Glomerular visceral epithelial cell (primary cell): ENCODE measurements at regions not wholly inside any gene's neighbourhood (a gene's known extent, or its start where the extent isn't known, plus 50 kb on each side); places are given as distances from the start of the nearest gene placed in this dataset.

Experiments used
- DNase-seq: peaks from one replicate; pipeline ENCODE4 v3.0.0-alpha.2; 2016; ENCODE audit errors: extremely low spot score

DNA sequence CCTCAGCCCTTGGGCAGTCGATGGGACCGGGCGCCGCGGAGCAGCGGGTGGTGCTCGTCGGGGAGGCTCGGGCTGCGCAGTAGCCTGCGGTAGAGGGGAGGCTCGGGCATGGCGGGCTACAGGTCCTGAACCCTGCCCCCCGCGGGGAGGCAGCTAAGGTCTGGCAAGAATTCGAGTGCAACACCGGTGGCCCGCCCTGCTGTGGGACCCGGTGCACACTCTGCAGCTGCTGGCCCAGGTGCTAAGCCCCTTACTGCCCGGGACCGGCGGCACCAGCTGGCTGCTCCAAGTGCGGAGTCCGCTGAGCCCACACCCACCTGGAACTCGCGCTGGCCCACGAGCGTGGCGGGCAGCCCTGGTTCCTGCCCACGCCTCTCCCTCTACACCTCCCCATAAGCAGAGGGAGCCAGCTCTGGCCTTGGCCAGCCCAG, 377.7 kb upstream of the RBMS3 start:
- DNase-seq = no peak

DNA sequence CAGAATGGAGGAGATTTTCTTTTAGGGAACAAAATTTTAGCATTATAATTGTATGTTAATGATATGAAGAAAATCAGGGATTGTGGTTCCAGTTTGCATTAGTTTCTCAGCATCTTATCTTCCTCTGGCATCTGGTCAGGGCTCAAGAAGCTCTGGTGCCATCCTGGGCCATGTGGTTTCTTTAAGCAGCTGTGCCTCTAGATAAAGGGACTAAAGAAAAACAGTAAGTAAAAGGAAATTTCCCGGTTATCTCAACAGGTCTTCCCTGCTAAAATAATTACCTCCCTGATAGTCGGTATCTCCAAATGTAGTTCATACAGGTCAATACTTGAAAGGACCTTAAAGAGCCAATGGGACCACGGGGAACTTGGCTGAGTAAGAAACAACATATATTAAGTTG, 375.1 kb upstream of the RBMS3 start:
- no peak for DNase-seq

DNA sequence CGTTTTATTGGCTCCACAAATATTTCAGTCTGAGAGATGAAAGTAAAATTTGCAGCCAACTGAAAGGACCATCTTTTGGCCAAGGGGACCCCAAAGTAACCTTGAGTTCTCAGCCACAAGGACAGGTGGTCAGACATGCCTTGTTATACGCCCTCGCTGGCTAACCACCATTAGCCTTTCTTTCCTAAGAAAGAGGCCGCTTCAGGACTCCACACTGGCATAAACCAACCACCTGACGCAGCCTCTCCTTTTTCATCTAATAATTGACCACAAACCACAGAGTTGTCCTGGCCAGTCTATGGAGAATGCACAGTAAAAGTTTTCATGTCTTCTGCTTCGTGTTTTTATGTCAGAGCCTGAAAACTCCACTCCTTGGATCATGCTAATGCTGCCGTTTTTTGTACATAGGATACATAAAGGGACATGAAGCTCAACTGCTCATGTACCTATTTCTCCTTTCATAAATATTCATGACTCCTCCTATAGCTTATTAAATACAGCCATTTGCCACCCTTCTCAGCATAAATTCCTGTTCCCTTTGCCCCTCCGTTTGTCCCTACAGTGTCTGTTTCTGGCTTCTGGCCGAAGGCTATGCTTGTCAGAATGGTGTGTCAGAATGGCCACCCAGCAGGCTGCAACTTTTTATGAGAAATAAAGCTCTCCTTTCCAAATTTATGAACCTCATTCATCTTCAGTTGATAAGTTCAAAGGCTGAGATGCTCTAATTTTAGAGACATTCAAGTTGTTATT, 374.1 kb upstream of the RBMS3 start:
- no peak for DNase-seq

DNA sequence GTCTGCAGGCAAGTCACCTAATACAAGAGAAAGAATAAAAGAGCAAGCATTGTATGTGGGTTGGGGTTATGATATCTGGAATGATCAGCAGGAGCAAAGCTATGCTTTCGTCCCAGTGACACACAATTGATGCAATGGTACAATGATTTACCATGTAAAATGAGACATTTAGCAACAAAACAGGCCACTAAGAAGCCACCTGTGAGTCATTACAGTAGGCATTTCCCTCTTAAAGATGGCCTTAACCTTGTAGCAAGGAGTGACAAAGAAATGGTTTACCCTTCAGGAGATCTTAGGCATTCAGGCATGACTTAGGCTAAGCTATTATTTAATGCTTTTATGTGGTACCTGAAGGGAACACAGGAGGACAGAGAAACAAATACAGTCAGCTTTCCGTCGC, 373.3 kb upstream of the RBMS3 start:
- peak; percentile 23 for DNase-seq

DNA sequence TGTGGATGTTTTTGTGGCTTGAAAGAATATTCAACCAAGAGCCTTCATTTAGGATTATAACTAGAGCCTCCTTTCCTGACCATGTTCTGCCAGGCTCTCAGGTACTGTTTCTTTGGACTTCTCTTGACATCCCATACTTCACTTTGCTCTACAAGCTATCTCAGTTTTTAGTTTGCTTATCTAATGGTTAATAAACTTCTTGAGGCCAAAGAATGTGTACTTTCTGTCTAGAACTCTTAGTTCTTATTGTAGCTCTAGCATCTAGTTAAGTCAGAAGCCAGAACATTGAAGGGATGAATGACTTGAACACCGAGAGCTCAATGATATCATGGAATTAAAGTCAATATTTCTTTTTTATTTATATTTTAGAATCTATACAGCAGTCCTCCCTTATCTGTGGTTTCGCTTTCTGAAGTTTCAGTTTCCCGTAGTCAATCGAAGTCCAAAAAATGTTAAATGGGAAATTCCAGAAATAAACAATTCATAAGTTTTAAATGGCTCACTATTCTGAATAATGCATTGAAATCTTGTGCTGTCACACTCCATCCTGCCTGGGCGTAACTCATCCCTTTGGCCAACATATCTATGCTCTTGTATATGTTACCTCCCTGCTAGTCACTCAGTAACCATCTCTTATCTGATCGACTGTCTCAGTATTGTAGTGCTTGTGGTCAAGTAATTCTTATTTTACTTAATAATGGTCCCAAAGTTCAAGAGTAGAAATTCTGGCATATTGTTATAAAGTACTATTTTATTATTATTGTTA, 368.6 kb upstream of the RBMS3 start:
- no peak for DNase-seq

DNA sequence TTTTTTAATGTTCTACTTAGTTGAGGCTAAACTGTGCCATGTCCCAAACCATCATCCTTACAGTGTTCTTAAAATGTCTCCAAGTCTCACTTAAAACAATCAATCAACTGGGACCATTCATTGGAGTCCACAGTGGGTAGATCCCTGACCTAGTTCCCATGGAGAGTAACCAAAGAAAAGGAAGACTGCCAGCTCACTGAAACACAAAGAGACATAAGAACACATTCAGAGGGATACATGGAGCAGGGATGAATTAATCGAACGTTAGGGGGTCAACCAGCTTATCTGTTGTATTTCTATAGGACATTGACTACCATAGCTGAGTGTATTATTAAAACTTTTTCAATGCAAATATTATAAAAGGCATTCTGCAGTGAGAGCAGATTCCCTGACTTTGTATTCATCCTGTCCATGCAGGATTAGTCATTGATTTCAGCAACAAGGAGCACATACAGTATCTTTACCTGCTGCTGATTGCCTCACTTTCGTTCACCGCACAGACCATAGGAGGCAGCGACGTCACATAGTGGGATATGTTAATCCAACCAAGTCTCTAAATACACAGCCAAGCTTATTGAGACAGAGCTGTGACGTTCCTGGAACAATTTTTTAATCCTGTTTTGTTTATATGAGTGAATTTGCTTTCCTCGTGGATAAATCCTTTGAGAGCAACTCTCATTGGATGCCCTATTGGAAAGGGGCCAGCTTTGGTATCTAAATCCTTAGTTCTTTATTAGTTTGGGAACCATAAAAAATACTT, 364.9 kb upstream of the RBMS3 start:
- DNase-seq = peak; percentile 62

DNA sequence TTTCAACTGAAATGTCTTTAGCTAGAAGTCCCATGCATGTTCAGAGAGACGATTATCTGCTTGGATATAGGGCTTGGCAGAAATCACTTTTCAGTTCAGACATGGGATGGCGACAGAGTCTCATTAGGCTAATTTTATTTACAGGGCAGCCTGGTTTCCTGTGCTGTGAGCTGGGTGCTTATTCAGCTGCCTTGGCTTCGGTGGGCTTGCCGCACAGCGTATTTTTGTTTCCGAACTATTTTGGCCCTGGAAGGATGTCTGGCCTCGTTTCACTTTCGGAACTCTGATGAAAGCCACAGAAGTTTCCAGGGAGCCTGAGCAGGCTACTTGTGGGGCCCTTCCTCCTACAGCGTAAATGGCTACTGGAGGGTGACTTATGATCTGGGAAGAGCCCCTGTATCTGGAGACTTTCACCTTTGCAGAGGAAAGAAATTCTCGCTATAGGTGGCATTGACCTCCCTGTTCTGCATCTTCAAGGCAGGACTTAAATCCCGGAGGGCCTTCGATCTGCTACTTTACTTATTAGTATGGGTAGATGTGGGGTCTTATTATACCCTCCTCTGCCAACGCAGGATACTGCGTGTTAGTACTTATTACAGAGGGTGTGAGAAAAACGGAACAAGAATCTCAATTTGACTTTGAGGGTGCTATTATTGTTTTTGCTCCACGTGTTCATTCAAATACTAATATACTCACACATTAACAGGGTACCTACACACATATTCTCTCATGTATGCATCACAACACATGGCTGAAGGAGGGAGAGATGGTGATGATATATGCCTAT, 364.0 kb upstream of the RBMS3 start:
- DNase-seq = peak; percentile 76

DNA sequence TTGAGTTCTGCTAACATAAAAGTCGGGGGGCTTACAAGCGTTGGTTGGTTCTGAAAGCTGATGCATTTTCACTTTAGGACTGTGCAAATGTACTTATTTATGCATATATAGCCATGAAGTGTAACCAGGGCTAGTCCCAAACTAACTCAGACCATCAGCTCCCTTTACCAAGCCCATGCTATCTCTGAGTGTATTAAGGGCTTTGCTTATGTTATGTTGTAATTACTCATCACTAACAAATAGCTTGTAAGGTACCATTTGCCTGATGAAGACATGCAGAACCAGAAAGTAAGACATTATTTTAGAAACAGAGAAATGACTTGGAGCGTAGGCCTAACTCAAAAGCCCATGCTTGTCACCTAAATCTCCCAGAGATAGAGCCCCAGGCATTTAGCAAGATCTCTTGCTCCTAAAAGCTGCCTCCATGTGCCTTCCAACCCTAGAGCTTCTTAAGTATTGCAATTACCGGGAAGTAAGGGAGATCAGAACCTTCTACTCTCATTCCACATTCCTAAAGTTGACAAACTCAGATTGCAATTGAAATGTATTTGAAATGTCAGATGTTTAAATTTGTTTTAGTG, 362.9 kb upstream of the RBMS3 start:
- no peak for DNase-seq

DNA sequence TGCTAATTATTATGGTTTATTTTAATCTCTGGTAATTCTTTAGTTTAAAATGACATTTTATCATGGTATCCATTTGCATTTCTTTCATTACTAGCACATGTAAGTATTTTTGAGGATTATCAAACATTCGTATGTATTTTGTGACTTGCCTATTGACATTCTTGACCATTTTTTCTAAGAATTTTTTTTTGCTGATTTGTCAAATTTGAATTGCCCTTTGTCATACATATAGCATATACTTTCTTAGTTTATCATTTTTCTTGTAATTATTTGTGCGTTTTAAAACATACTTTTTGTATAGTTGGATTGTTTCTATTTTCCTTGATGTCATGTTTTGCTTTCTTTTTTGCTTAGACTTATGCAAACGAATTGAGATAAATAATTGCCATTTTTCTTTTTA, 358.5 kb upstream of the RBMS3 start:
- DNase-seq = no peak

DNA sequence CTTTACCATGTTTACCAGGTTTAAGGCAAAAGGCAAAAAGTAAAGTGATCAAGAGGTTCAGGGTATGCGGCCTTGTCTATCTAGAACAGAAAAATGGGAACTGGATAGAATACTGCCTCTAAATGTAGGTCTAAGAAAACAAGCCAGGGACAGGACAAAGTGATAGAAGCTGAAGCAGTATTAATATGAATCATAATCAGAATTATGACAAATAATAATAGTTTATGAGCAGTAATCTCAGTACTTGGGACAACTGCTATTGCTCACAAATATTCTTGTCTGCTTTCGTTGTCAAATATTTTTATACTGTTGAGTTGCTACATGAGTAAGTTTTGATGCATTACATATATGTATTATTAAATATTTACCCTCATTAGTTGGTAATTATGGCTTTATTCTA, 356.9 kb upstream of the RBMS3 start:
- DNase-seq = no peak

DNA sequence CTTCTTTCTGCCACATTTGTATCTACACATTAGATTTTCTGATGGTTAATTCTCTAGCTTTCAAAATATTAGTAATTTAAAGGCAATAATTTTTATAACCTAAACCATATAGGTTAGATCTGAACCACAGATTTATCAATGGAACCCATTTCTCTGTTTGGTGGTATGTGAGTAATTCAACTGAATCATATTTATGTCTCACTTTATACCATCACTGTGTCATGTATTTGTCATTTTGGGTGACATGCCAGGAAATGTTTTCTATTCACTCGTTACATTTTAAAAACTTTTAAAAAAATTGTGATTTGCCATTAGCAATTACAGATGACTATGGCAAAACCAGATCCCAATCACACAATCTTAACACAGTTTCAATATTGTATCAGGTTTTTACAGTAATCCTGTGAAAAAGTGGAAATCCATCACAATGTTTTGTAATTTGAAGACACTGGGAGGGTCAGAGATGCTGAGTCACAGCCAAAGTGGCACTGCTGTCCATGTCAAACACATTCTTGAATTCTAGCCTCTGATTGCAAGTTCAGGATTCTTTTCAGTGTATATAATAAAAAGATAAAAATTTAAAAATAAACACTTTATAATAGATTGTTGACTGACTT, 356.0 kb upstream of the RBMS3 start:
- no peak for DNase-seq

DNA sequence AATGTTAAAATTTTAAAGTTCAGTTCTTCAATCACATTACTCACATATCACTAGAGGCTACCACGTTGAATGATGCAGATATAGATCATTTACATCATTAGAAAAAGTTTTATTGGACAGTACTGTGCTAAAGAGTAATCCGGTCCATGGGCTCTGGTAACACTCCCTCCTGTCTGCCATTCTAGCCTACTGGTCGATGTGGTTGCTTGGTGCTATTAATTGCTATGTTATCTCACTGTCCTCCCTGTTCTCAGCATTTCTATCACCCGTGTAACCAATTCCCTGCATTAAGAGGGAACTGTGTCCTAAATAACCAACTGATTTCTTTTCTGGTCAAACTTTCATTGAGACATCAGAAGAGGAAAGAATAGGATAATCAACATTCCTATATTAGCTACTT, 347.5 kb upstream of the RBMS3 start:
- no peak for DNase-seq

DNA sequence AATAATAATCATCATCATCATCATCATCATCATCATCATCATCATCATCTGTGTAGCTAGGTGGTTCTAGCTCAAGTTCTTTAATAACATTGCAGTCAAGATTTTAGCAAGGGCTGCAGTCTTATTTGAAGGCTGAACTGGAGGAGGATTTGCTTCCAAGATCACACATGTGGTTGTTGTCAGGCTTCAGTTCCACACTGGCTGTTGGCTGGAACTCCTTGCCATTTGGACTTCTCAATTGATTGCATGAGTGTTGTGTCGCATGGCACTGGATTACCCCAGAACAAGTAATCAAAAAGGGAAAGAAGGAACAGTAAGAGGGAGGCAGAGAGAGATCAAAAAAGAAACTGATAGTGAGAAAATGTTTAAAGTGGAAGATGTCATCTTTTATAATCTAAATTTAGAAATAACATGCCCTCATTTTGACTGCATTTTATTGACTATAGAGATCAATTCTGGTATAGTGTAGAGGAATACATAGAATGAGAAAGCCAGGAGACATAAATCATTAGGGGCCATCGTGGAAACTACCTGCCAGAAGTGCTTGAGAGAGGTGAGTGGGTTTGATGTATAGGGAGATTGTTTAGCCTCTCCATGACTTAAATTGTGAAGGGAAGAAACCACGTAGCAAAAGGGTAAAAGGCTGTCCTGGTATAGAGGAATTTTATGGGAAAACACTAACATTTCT, 346.6 kb upstream of the RBMS3 start:
- DNase-seq = no peak

DNA sequence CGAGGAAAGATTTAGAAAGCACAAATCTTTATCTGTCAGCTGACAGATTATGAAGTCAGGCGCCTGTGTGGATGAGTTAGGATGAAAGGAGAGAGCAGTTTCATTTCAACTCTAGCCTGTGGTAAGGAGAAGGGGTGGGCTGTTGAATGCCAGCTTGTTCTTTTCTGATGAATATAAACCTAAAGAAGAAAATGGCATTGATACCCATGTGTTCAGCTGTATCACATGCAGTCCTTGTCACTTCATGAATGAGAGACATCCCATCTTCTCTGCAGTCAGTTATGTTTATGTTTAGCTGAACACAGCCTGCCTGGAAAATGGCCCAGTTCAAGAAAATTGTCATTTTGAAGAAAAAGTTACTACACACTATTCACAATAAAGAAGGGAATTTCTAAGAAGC, 345.7 kb upstream of the RBMS3 start:
- DNase-seq = no peak

DNA sequence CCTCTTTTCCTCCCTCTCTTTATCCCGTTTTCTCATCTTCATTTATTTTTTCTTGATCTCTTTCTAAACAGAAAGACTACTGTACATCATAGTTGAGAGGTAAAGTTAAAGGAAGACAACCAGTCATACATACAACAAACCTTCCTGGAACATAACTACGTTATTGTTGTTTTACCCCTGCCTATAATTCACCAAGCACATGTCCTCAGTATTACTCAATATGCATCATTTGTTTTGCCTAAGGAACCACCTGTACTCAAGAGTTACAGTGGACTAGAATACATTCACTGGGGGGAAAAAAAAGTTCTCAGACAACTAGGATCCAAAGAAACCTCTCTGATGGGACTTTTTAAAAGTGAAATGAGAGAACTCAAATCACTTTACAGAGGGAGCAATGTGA, 344.7 kb upstream of the RBMS3 start:
- DNase-seq = no peak

DNA sequence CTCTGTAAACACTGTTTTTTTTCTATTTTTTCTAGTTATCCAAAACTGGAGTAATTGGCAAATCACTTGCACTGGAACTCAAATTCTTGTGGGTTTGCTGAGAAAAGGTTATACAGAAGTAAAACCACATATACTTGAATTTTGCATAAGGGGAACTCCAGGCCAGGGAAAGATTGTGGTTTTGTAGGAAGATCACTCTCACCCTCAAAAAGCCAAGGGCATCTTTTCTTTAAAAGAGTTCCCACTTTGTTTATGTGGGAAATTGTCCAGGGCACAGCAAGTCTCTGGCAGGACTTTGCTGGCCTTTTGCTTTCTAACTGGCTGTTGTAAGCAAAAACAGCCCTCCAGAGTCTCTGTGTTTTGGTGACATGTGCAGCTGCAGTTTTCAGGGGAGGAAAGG, 340.3 kb upstream of the RBMS3 start:
- peak; percentile 88 for DNase-seq

DNA sequence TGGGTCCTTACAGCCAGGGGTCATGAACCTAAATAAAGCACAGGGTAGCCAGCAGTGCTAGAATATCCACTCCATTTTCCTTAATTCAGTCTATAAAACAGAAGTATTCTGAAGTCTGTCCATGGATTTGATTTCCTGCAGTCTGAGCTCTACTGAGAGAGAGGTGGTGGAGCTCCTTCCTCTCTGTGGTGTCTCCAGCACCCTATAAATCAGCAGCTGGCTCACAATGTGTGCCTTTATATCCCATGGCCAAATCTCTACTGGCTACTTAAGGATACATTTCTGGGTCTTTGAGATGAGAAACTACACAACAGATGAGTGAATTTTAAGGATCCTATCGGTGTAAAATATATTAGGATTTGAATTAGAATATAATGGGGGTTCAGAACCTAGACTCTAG, 339.9 kb upstream of the RBMS3 start:
- peak; percentile 6 for DNase-seq

DNA sequence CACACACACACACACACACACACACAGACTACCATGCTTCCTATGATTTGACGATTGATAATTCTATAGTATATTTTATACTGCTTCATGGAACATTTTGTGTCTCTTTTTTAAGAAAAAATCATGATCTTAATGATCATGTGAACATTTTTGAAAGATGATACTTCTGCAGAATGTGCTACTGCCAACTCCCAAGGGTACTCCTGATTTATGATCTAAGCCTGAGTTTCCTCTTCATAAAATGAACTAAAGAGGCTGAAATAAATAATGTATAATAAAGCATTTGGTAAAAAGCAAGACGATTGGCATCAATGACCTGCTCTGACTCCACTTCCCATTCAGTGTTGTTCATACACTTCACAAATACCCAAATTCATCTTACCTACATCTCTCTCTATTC, 333.8 kb upstream of the RBMS3 start:
- DNase-seq = no peak

DNA sequence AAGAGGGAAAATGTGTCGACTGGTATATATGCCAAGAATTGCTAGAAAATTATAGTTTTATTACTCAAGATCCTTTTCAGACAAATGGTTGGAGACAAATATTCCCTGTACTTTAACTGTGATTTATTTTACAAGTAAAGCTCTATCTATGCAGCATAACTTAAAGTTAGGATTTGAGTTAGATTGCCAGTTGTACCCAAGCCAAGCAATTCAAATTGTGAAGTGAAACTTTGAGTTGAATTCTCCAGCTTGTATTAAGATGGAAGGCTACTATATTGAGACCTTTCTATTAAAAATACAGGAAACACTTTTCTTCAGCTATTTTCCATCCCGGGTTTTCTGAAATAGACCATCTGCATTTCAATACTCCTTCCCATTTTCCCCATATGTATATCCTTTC, 333.1 kb upstream of the RBMS3 start:
- no peak for DNase-seq

DNA sequence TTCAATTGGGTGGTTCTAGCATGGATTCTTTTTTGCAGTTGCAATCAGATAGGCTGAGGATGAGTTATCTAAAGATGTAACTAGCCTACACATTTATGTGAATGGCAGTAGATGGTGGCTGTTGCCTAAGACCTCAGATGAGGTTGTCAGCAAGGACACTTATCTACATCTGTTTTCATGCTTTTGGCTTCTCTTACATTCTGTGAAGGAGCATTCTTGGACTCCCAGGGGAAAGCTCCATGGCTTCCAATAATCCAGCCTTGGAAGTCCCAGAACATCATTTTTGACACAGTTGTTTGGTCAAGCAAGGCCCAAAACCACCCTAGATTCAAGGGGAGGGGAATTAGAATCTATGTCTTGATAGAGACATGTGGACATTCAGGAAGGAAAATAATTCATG, 332.2 kb upstream of the RBMS3 start:
- DNase-seq = no peak

DNA sequence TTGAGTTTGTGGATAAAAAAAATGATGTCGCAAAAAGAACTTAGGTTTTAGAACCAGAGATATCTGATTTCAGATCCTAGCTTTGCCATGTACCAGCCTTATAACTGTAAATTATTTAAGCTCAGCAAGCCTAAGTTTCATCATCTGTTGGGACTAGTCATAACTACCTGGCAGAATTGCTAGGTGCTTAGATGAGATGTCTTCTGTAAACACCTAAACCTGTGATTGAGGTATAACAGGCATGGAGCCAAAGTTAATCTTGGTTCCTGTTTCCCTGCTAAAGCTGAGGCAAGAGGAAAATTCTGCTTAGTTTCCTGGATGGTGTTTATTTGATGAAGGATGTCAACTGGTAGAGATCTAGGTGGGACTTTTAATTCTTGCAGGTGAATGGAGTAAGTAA, 331.3 kb upstream of the RBMS3 start:
- no peak for DNase-seq
